ENCODE measurements at regions not wholly inside any gene's neighbourhood (a gene's known extent, or its start where the extent isn't known, plus 50 kb on each side); places are given as distances from the start of the nearest gene placed in this dataset.
"Not testable (repeated sequence)": the region's sequence is repeated elsewhere in the genome, so short reads cannot be mapped to it uniquely, and the experiment has no call there.

DNA sequence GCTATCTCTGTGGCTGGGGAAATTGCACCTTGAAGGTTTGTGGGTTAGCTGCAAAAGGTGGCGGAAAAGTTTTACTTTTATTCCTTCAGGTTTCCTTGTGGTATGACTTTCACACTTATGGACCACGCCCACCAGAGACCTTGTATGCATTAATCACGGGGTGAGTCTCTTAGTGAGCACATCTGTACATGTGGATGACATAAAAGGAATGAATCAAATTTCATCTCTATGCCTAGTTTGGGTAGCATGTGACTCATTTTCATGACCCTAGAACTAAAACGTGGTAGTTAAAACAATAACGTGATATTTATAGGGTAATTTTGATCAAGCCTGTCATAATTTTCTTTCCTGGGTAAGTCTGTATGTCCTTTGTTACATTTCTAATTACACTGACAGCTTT, 141.7 kb downstream of the PDCD6IP start:
- TF ChIP-seq, protein P1, sequence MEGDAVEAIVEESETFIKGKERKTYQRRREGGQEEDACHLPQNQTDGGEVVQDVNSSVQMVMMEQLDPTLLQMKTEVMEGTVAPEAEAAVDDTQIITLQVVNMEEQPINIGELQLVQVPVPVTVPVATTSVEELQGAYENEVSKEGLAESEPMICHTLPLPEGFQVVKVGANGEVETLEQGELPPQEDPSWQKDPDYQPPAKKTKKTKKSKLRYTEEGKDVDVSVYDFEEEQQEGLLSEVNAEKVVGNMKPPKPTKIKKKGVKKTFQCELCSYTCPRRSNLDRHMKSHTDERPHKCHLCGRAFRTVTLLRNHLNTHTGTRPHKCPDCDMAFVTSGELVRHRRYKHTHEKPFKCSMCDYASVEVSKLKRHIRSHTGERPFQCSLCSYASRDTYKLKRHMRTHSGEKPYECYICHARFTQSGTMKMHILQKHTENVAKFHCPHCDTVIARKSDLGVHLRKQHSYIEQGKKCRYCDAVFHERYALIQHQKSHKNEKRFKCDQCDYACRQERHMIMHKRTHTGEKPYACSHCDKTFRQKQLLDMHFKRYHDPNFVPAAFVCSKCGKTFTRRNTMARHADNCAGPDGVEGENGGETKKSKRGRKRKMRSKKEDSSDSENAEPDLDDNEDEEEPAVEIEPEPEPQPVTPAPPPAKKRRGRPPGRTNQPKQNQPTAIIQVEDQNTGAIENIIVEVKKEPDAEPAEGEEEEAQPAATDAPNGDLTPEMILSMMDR (IDR thresholded peaks at IDR 0.05; ENCODE audit: insufficient read depth, low read length, poor library complexity, severe bottlenecking), result no peak
- Histone ChIP-seq H3K4me3 (replicated peaks; ENCODE audit: low read depth, low read length) (no peak overlapping the region), H3K36me3 (ENCODE audit: control insufficient read depth, insufficient read depth, low read length) (no peaks in the 10 kb centered on the region), H3K27me3 (replicated peaks; ENCODE audit: control insufficient read depth, insufficient read depth, low read length) (no peaks in the 10 kb centered on the region; the same call in 1 of the 2 replicates)
- no peak for DNase-seq (ENCODE audit: extremely low read depth, insufficient read length)

DNA sequence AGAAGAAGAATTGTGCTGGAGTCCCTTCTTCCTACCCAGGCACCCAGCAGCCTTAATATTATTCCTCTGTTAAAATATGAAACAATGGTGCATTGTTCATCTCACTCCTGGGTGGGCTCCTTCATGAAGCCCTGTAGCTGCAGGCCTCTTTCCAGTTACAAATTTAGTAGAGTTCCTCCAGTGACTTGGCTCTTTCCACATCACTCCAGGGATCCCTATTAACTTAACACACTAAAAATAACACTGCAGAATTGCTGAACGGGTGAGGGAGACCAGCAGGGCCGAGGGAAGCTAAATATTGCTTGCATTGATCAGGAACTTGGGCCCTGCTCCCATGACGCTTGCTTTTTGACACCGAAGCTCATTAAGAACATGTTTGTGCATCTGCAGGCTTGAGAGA, 142.3 kb downstream of the PDCD6IP start:
- Histone ChIP-seq H3K27me3 (replicated peaks; ENCODE audit: control insufficient read depth, insufficient read depth, low read length) (no peaks in the 10 kb centered on the region; the same call in 1 of the 2 replicates), H3K36me3 (ENCODE audit: control insufficient read depth, insufficient read depth, low read length) (no peaks in the 10 kb centered on the region), H3K4me3 (replicated peaks; ENCODE audit: low read depth, low read length) (no peak overlapping the region)
- TF ChIP-seq, protein P1 (IDR thresholded peaks at IDR 0.05; ENCODE audit: insufficient read depth, low read length, poor library complexity, severe bottlenecking), result no peak
- DNase-seq (ENCODE audit: extremely low read depth, insufficient read length), result no peak

DNA sequence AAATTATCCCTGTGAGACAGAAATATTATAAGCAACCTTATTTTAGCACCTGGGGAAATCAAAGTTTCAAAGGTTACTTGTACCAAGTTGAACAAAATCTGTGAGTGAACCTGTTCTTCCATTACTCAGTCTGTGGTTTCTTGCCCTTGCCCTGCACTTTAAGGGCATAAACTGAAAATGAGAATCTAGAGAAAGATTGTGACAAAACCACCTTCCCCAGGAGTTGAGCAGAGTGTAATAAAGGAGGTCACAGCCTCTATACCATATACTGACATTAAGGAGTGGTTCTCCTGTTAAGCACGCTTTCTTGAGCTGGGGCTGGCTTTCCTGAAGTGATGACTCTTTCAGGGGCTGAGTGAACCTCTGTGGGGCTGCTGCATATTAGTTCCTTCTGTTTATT, 143.4 kb downstream of the PDCD6IP start:
- Histone ChIP-seq H3K36me3 (ENCODE audit: control insufficient read depth, insufficient read depth, low read length) (no peaks in the 10 kb centered on the region), H3K27me3 (replicated peaks; ENCODE audit: control insufficient read depth, insufficient read depth, low read length) (no peaks in the 10 kb centered on the region), H3K4me3 (replicated peaks; ENCODE audit: low read depth, low read length) (no peak overlapping the region)
- DNase-seq (ENCODE audit: extremely low read depth, insufficient read length), result no peak
- TF ChIP-seq, protein P1 (IDR thresholded peaks at IDR 0.05; ENCODE audit: insufficient read depth, low read length, poor library complexity, severe bottlenecking), result no peak

DNA sequence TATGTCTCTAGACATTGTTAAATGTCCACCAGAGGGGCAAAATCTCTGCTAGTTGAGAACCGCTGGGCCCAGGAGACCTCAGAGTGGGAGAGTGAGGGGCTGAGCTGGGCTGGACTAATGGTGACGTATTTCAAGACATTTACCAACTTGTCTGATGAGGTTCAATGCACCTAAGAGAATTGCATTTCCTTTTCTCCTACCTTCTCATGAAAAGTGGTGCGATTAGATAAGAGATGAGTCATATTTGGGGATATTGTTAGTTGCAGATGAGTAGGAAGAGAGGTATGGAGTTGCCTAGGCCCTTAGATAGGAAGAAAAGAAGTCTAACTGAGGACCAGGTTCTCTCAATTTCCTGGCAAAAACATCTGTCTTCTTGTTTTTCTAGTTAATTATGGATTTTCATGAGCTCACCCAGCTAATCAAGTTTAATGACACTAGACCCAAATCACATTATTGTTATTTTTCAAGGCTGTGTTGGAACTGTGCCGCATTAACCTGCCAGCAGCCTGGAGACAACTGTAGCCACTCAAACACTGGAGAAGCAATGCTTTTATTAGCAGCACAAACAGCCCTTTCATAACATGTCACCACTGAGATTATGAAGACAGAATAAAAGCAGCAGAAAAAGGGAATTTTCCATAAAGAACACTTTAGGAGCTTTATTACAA, 144.2 kb downstream of the PDCD6IP start:
- no peak overlapping the region for H3K4me3 ChIP-seq (replicated peaks; ENCODE audit: low read depth, low read length)
- H3K27me3 ChIP-seq (replicated peaks; ENCODE audit: control insufficient read depth, insufficient read depth, low read length), result no peaks in the 10 kb centered on the region
- no peaks in the 10 kb centered on the region for H3K36me3 ChIP-seq (ENCODE audit: control insufficient read depth, insufficient read depth, low read length)
- no peak for DNase-seq (ENCODE audit: extremely low read depth, insufficient read length)
- TF ChIP-seq, protein P1 (IDR thresholded peaks at IDR 0.05; ENCODE audit: insufficient read depth, low read length, poor library complexity, severe bottlenecking), result no peak

DNA sequence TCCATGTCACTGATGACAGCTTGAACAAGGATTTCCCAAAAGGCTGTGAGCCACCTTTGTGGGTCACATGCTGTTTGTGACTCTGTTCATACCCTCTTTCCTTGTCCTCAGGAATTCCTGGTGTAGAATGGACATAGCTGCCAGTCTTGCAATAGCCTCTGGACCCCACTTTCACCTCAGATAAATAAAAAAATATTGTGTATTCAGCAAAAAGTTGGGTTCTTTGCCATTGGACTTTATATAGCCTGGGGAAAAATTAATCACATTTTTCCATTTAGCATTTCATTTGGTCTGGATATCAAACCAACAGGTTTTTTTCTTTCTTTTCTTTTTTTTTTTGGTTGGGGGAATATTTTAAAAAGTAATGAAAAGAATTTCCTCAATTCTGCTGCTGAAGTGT, 144.8 kb downstream of the PDCD6IP start:
- TF ChIP-seq, protein P1 (IDR thresholded peaks at IDR 0.05; ENCODE audit: insufficient read depth, low read length, poor library complexity, severe bottlenecking), result no peak
- Histone ChIP-seq H3K36me3 (ENCODE audit: control insufficient read depth, insufficient read depth, low read length) (no peaks in the 10 kb centered on the region), H3K27me3 (replicated peaks; ENCODE audit: control insufficient read depth, insufficient read depth, low read length) (no peaks in the 10 kb centered on the region), H3K4me3 (replicated peaks; ENCODE audit: low read depth, low read length) (no peak overlapping the region)
- no peak for DNase-seq (ENCODE audit: extremely low read depth, insufficient read length)

DNA sequence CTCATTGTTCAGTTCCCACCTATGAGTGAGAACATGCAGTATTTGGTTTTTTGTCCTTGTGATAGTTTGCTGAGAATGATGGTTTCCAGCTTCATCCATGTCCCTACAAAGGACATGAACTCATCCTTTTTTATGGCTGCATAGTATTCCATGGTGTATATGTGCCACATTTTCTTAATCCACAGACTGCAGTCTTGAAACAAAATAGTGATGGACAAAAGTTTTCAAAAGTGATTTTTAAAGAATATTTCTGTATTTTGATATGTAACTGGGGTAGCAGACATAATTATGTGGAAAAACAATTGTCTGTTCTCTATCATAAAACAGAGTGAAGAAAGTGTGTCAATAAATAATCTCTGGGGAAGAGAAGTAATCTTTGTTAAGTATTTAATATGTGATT, 148.2 kb downstream of the PDCD6IP start:
- H3K4me3 ChIP-seq (replicated peaks; ENCODE audit: low read depth, low read length); H3K27me3 ChIP-seq (replicated peaks; ENCODE audit: control insufficient read depth, insufficient read depth, low read length); DNase-seq (ENCODE audit: extremely low read depth, insufficient read length); H3K36me3 ChIP-seq (ENCODE audit: control insufficient read depth, insufficient read depth, low read length): not testable (repeated sequence)

Data from GM06990 (cell line).